Stimulated activated naive CD8-positive, alpha-beta T cell treated with anti-CD3 and anti-CD28 coated beads, Interleukin-15, amount 100 ng/mL, for 72 hours (primary cell): ENCODE measurements at regions not wholly inside any gene's neighbourhood (a gene's known extent, or its start where the extent isn't known, plus 50 kb on each side); places are given as distances from the start of the nearest gene placed in this dataset.

Experiments
- ATAC-seq: fragments of 150-1000 bp; cut with Tn5 transposase; 2 replicates; pipeline ENCODE4 v1.10.0; 2021; ENCODE audit warnings: mild to moderate bottlenecking, moderate library complexity
- DNase-seq, 2 donors: peaks; one replicate each; pipeline ENCODE4 v3.0.0; 2021 to 2022
- H3K27ac Mint-ChIP-seq, 2 donors: one replicate each; pipeline ENCODE4 v1.8.0; 2022; ENCODE audit warnings: mild to moderate bottlenecking in 2 of 2, mixed read lengths in 2 of 2, moderate library complexity in 2 of 2
- H3K27me3 Mint-ChIP-seq: one replicate; pipeline ENCODE4 v1.8.0; 2022; ENCODE audit warnings: mixed read lengths
- H3K4me1 Mint-ChIP-seq: one replicate; pipeline ENCODE4 v1.8.0; 2022; ENCODE audit warnings: mild to moderate bottlenecking, mixed read lengths
- H3K4me3 Mint-ChIP-seq, 2 donors: one replicate each; pipeline ENCODE4 v1.8.0; 2022; ENCODE audit warnings: mild to moderate bottlenecking in 2 of 2, mixed read lengths in 2 of 2, moderate library complexity in 1 of 2
- H3K9me3 Mint-ChIP-seq, 2 donors: one replicate each; pipeline ENCODE4 v1.8.0; 2022; ENCODE audit warnings: mixed read lengths in 2 of 2

- Mint-ChIP-seq H3K4me1 (peaks cover 18% of the 10 kb centered on the region), H3K27ac (no peak overlapping the region), H3K9me3 (no peaks in the 10 kb centered on the region), H3K4me3 (no peak overlapping the region), H3K27me3 (peaks cover 47% of the 10 kb centered on the region)
- DNase-seq (no peak), ATAC-seq (no peak)
These were observed 108.5 kb downstream of the CAVIN4 start for GRCh38 chr9:100686420-100686819.

GRCh38 chr9:100689635-100690034 is 111.8 kb downstream of the CAVIN4 start:
- Mint-ChIP-seq H3K27ac (peak overlapping the region in 1 of 2 donors; percentile 44), H3K4me3 (no peak overlapping the region), H3K4me1 (peaks cover 18% of the 10 kb centered on the region), H3K27me3 (peaks cover 32% of the 10 kb centered on the region), H3K9me3 (no peaks in the 10 kb centered on the region)
- ATAC-seq: peak; percentile 96
- DNase-seq: peak; percentile 14 to 44

- H3K9me3 Mint-ChIP-seq: no peaks in the 10 kb centered on the region
- DNase-seq: peak in 1 of 2 donors; percentile 21
These were observed 112.6 kb downstream of the CAVIN4 start for GRCh38 chr9:100690438-100690837.

GRCh38 chr9:100697339-100697738 is 119.5 kb downstream of the CAVIN4 start:
- no peak for ATAC-seq
- H3K9me3 Mint-ChIP-seq: no peaks in the 10 kb centered on the region

More at GRCh38 chr9:100690438-100690837, 112.6 kb downstream of the CAVIN4 start:
- Mint-ChIP-seq H3K4me3 (no peak overlapping the region), H3K27me3 (peaks cover 32% of the 10 kb centered on the region), H3K27ac (no peak overlapping the region), H3K4me1 (peaks cover 18% of the 10 kb centered on the region)
- peak; percentile 90 for ATAC-seq

GRCh38 chr9:100698945-100699344 is 121.1 kb downstream of the CAVIN4 start:
- Mint-ChIP-seq H3K9me3 (no peaks in the 10 kb centered on the region), H3K27ac (no peak overlapping the region), H3K4me1 (no peaks in the 10 kb centered on the region), H3K27me3 (peaks cover 14% of the 10 kb centered on the region), H3K4me3 (no peak overlapping the region)
- ATAC-seq (no peak), DNase-seq (no peak)

More at GRCh38 chr9:100697339-100697738, 119.5 kb downstream of the CAVIN4 start:
- no peak overlapping the region for H3K4me3 Mint-ChIP-seq
- H3K27me3 Mint-ChIP-seq: peaks cover 14% of the 10 kb centered on the region
- H3K4me1 Mint-ChIP-seq: no peaks in the 10 kb centered on the region
- H3K27ac Mint-ChIP-seq: no peak overlapping the region
- no peak for DNase-seq

- ATAC-seq: no peak
- H3K4me3 Mint-ChIP-seq: no peak overlapping the region
- H3K4me1 Mint-ChIP-seq: no peaks in the 10 kb centered on the region
- no peaks in the 10 kb centered on the region for H3K9me3 Mint-ChIP-seq
- H3K27me3 Mint-ChIP-seq: peaks cover 14% of the 10 kb centered on the region
- no peak for DNase-seq
- H3K27ac Mint-ChIP-seq: no peak overlapping the region
These were observed 121.8 kb downstream of the CAVIN4 start for GRCh38 chr9:100699668-100700067.

GRCh38 chr9:100700689-100701318 is 122.9 kb downstream of the CAVIN4 start:
- peaks cover 14% of the 10 kb centered on the region for H3K27me3 Mint-ChIP-seq
- H3K4me3 Mint-ChIP-seq: no peak overlapping the region
- ATAC-seq: no peak
- no peak overlapping the region for H3K27ac Mint-ChIP-seq
- DNase-seq: peak in 1 of 2 donors; percentile 5
- H3K9me3 Mint-ChIP-seq: peaks cover 0 to under 1% of the 10 kb centered on the region in 2 donors
- H3K4me1 Mint-ChIP-seq: no peaks in the 10 kb centered on the region

GRCh38 chr9:100714372-100715099 is 136.7 kb downstream of the CAVIN4 start:
- no peaks in the 10 kb centered on the region for H3K4me1 Mint-ChIP-seq
- DNase-seq: peak; percentile 40 to 41
- peaks cover 13% of the 10 kb centered on the region for H3K27me3 Mint-ChIP-seq
- ATAC-seq: no peak
- no peak overlapping the region for H3K4me3 Mint-ChIP-seq
- H3K27ac Mint-ChIP-seq: no peak overlapping the region
- peaks cover 7 to 16% of the 10 kb centered on the region in 2 donors for H3K9me3 Mint-ChIP-seq

GRCh38 chr9:100715100-100715380 is 137.2 kb downstream of the CAVIN4 start:
- DNase-seq (no peak), ATAC-seq (no peak)
- Mint-ChIP-seq H3K27ac (no peak overlapping the region), H3K4me3 (no peak overlapping the region), H3K9me3 (peaks cover 7 to 16% of the 10 kb centered on the region in 2 donors), H3K27me3 (peaks cover 11% of the 10 kb centered on the region), H3K4me1 (no peaks in the 10 kb centered on the region)

- DNase-seq (no peak), ATAC-seq (no peak)
- H3K27ac Mint-ChIP-seq: no peak overlapping the region
- no peak overlapping the region for H3K4me3 Mint-ChIP-seq
- no peaks in the 10 kb centered on the region for H3K4me1 Mint-ChIP-seq
- H3K27me3 Mint-ChIP-seq: peaks cover 19% of the 10 kb centered on the region
- no peaks in the 10 kb centered on the region for H3K9me3 Mint-ChIP-seq
These were observed 140.8 kb downstream of the CAVIN4 start for GRCh38 chr9:100718717-100719116.

GRCh38 chr9:100720922-100721321 is 143.0 kb downstream of the CAVIN4 start:
- DNase-seq (no peak), ATAC-seq (no peak)
- Mint-ChIP-seq H3K27me3 (peaks cover 8% of the 10 kb centered on the region), H3K4me1 (no peaks in the 10 kb centered on the region), H3K4me3 (no peak overlapping the region), H3K27ac (no peak overlapping the region), H3K9me3 (no peaks in the 10 kb centered on the region)

GRCh38 chr9:100724886-100725285 is 147.0 kb downstream of the CAVIN4 start:
- Mint-ChIP-seq H3K27ac (no peak overlapping the region), H3K9me3 (no peaks in the 10 kb centered on the region), H3K27me3 (peaks cover 8% of the 10 kb centered on the region), H3K4me1 (no peaks in the 10 kb centered on the region), H3K4me3 (no peak overlapping the region)
- DNase-seq: no peak
- no peak for ATAC-seq

GRCh38 chr9:100725371-100725770 is 147.5 kb downstream of the CAVIN4 start:
- no peak for ATAC-seq
- DNase-seq: no peak
- Mint-ChIP-seq H3K4me3 (no peak overlapping the region), H3K4me1 (no peaks in the 10 kb centered on the region), H3K27ac (no peak overlapping the region), H3K9me3 (no peaks in the 10 kb centered on the region), H3K27me3 (peaks cover 8% of the 10 kb centered on the region)

- Mint-ChIP-seq H3K9me3 (peaks cover 6 to 11% of the 10 kb centered on the region in 2 donors), H3K4me1 (no peaks in the 10 kb centered on the region), H3K4me3 (no peak overlapping the region), H3K27ac (no peak overlapping the region), H3K27me3 (no peaks in the 10 kb centered on the region)
- ATAC-seq: no peak
- DNase-seq: no peak
These were observed 151.5 kb downstream of the CAVIN4 start for GRCh38 chr9:100729336-100729895.

GRCh38 chr9:100730086-100730485 is 152.2 kb downstream of the CAVIN4 start:
- H3K9me3 Mint-ChIP-seq: peaks cover 6 to 11% of the 10 kb centered on the region in 2 donors
- H3K27me3 Mint-ChIP-seq: no peaks in the 10 kb centered on the region

GRCh38 chr9:100731038-100731556 is 153.2 kb downstream of the CAVIN4 start:
- DNase-seq: no peak
- Mint-ChIP-seq H3K9me3 (peaks cover 6 to 11% of the 10 kb centered on the region in 2 donors), H3K4me1 (no peaks in the 10 kb centered on the region), H3K27me3 (no peaks in the 10 kb centered on the region), H3K4me3 (no peak overlapping the region), H3K27ac (no peak overlapping the region)
- no peak for ATAC-seq

More at GRCh38 chr9:100730086-100730485, 152.2 kb downstream of the CAVIN4 start:
- ATAC-seq (no peak), DNase-seq (no peak)
- Mint-ChIP-seq H3K27ac (no peak overlapping the region), H3K4me3 (no peak overlapping the region), H3K4me1 (no peaks in the 10 kb centered on the region)
